Ovary (tissue), 3 donors: ENCODE measurements at regions not wholly inside any gene's neighbourhood (a gene's known extent, or its start where the extent isn't known, plus 50 kb on each side); places are given as distances from the start of the nearest gene placed in this dataset.

Experiments
- EP300 ChIP-seq: sonication (generic); formaldehyde crosslinking; IDR thresholded peaks from one replicate; pipeline ENCODE4 v1.6.1; 2017; ENCODE audit warnings: antibody characterized with exemption
- POLR2A ChIP-seq: fragments of 450-650 bp; IDR thresholded peaks from one replicate; pipeline ENCODE4 v1.6.1; 2017; ENCODE audit warnings: antibody characterized with exemption, mild to moderate bottlenecking, moderate library complexity
- TF ChIP-seq, protein P1 (sequence below), 3 donors: fragments of 450-650 bp in 2 of 3; fragments of 200-600 bp in 1 of 3; IDR thresholded peaks; one replicate each; pipeline versions ENCODE4 v1.5.1 to v1.8.0; 2016 to 2022; ENCODE audit warnings: antibody characterized with exemption in 3 of 3, mild to moderate bottlenecking in 1 of 3
- donor health status: DM: no; HTN: no; CAD: no.

- TF ChIP-seq, protein P1, sequence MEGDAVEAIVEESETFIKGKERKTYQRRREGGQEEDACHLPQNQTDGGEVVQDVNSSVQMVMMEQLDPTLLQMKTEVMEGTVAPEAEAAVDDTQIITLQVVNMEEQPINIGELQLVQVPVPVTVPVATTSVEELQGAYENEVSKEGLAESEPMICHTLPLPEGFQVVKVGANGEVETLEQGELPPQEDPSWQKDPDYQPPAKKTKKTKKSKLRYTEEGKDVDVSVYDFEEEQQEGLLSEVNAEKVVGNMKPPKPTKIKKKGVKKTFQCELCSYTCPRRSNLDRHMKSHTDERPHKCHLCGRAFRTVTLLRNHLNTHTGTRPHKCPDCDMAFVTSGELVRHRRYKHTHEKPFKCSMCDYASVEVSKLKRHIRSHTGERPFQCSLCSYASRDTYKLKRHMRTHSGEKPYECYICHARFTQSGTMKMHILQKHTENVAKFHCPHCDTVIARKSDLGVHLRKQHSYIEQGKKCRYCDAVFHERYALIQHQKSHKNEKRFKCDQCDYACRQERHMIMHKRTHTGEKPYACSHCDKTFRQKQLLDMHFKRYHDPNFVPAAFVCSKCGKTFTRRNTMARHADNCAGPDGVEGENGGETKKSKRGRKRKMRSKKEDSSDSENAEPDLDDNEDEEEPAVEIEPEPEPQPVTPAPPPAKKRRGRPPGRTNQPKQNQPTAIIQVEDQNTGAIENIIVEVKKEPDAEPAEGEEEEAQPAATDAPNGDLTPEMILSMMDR (IDR thresholded peaks at IDR 0.05): no peak
- TF ChIP-seq POLR2A (no peak), EP300 (no peak)
These were observed 129.2 kb upstream of the DPH6 start for GRCh38 chr15:35674873-35675781.
